MM.1S (cell line): ENCODE measurements at regions not wholly inside any gene's neighbourhood (a gene's known extent, or its start where the extent isn't known, plus 50 kb on each side); places are given as distances from the start of the nearest gene placed in this dataset.
"Not testable (repeated sequence)": the region's sequence is repeated elsewhere in the genome, so short reads cannot be mapped to it uniquely, and the experiment has no call there.

Source experiments
- DNase-seq: peaks from one replicate; pipeline ENCODE4 v3.0.0-alpha.2; 2015
- H2AFZ ChIP-seq: fragments of 300-600 bp; sonication (generic); 2 replicates; pipeline ENCODE4 v1.6.0; 2016; ENCODE audit warnings: antibody characterized with exemption, low read length
- H3F3A ChIP-seq: fragments of 300-600 bp; sonication (generic); 2 replicates; pipeline ENCODE4 v1.6.1; 2016; ENCODE audit warnings: mild to moderate bottlenecking, antibody characterized with exemption, low read length, moderate library complexity, mixed read lengths; ENCODE audit not compliant: insufficient read depth
- H3K27ac ChIP-seq: fragments of 300-600 bp; sonication (generic); 2 replicates; pipeline ENCODE4 v1.5.1; 2016; ENCODE audit warnings: mild to moderate bottlenecking, low read length
- H3K27me3 ChIP-seq: fragments of 300-600 bp; sonication (generic); replicated peaks from 2 replicates; pipeline ENCODE4 v1.6.0; 2016; ENCODE audit warnings: low read length; ENCODE audit not compliant: insufficient read depth
- H3K36me3 ChIP-seq: fragments of 300-600 bp; sonication (generic); replicated peaks from 2 replicates; pipeline ENCODE4 v1.6.1; 2016; ENCODE audit warnings: mild to moderate bottlenecking, low read length, mixed read lengths; ENCODE audit not compliant: insufficient read depth
- H3K4me1 ChIP-seq: fragments of 300-600 bp; sonication (generic); 2 replicates; pipeline ENCODE4 v1.6.1; 2016; ENCODE audit warnings: low read length, mixed read lengths
- H3K4me2 ChIP-seq: fragments of 300-600 bp; sonication (generic); 2 replicates; pipeline ENCODE4 v1.6.0; 2016; ENCODE audit warnings: low read depth, low read length
- H3K4me3 ChIP-seq: fragments of 300-600 bp; sonication (generic); 2 replicates; pipeline ENCODE4 v1.5.1; 2016; ENCODE audit warnings: low read length, mixed read lengths
- H3K79me2 ChIP-seq: fragments of 300-600 bp; sonication (generic); 2 replicates; pipeline ENCODE4 v1.6.1; 2016; ENCODE audit warnings: mixed run types, low read length, mixed read lengths
- H3K9ac ChIP-seq: fragments of 300-600 bp; sonication (generic); 2 replicates; pipeline ENCODE4 v1.6.1; 2016; ENCODE audit warnings: low read length, mixed read lengths
- H3K9me2 ChIP-seq: fragments of 300-600 bp; sonication (generic); replicated peaks from 2 replicates; pipeline ENCODE4 v1.6.1; 2016; ENCODE audit warnings: mild to moderate bottlenecking, low read length, mixed read lengths; ENCODE audit not compliant: insufficient read depth
- H3K9me3 ChIP-seq: fragments of 300-600 bp; sonication (generic); replicated peaks from 2 replicates; pipeline ENCODE4 v1.6.1; 2016; ENCODE audit warnings: mild to moderate bottlenecking, low read length, mixed read lengths; ENCODE audit not compliant: insufficient read depth
- H4K20me1 ChIP-seq: fragments of 300-600 bp; sonication (generic); 2 replicates; pipeline ENCODE4 v1.6.1; 2016; ENCODE audit warnings: mild to moderate bottlenecking, low read length, moderate library complexity, mixed read lengths; ENCODE audit not compliant: insufficient read depth
- EZH2 ChIP-seq: fragments of 300-600 bp; sonication (generic); optimal IDR thresholded peaks from 2 replicates; pipeline ENCODE3; 2017; ENCODE audit warnings: low read depth, mild to moderate bottlenecking, antibody characterized with exemption, low read length, mixed read lengths
- EZH2phosphoT487 ChIP-seq: fragments of 300-600 bp; sonication (generic); IDR thresholded peaks from 2 replicates; pipeline ENCODE4 v1.6.1; 2018; ENCODE audit warnings: antibody characterized with exemption, low read length
- TF ChIP-seq, protein P1 (sequence below): fragments of 300-600 bp; sonication (generic); IDR thresholded peaks from 2 replicates; pipeline ENCODE4 v1.5.1; 2016; ENCODE audit warnings: antibody characterized with exemption, low read length, mixed read lengths

DNA sequence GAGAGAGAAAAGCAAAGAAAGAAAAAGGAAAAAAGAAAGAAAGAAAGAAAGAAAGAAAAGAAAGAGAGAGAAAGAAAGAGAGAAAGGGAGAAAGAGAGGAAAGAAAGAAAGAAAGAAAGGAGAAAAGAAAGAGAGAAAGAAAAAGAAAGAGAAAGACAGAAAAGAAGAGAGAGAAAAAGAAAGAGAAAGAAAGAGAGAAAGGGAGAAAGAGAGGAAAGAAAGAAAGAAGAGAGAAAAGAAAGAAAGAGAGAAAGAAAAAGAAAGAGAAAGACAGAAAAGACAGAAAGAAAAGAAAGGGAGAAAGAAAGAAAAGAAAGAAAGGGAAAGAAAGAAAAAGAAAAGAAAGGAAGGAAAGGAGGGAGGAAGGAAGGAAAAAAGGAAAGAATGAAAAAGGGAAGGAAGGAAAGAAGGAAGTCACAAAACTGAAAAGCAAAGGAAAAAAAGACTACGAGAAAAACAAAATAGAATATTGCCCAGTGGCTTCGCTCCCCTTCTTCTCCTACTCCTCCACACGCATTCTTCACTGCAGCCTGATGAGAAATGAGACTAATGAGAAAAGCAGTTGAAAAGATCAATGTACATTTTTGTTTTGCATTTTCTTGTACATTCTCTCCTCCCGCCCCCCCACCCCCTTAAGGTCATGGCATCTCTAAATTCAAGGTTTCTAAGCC is 170.0 kb downstream of the SOD2 start:
- no peaks in the 10 kb centered on the region for H4K20me1 ChIP-seq
- no peaks in the 10 kb centered on the region for H3K9me3 ChIP-seq
- no peaks in the 10 kb centered on the region for H3K9me2 ChIP-seq
- H3K27me3 ChIP-seq: no peaks in the 10 kb centered on the region
- H2AFZ ChIP-seq: no peak overlapping the region
- no peaks in the 10 kb centered on the region for H3K4me1 ChIP-seq
- H3K4me2 ChIP-seq: no peak overlapping the region
- no peak overlapping the region for H3K9ac ChIP-seq
- no peak for TF ChIP-seq EZH2
- TF ChIP-seq EZH2phosphoT487: no peak
- TF ChIP-seq, protein P1, sequence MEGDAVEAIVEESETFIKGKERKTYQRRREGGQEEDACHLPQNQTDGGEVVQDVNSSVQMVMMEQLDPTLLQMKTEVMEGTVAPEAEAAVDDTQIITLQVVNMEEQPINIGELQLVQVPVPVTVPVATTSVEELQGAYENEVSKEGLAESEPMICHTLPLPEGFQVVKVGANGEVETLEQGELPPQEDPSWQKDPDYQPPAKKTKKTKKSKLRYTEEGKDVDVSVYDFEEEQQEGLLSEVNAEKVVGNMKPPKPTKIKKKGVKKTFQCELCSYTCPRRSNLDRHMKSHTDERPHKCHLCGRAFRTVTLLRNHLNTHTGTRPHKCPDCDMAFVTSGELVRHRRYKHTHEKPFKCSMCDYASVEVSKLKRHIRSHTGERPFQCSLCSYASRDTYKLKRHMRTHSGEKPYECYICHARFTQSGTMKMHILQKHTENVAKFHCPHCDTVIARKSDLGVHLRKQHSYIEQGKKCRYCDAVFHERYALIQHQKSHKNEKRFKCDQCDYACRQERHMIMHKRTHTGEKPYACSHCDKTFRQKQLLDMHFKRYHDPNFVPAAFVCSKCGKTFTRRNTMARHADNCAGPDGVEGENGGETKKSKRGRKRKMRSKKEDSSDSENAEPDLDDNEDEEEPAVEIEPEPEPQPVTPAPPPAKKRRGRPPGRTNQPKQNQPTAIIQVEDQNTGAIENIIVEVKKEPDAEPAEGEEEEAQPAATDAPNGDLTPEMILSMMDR: no peak
- no peak overlapping the region for H3K4me3 ChIP-seq
- DNase-seq: no peak
- H3K79me2 ChIP-seq: no peaks in the 10 kb centered on the region
- no peaks in the 10 kb centered on the region for H3F3A ChIP-seq
- no peaks in the 10 kb centered on the region for H3K36me3 ChIP-seq
- H3K27ac ChIP-seq: no peak overlapping the region

DNA sequence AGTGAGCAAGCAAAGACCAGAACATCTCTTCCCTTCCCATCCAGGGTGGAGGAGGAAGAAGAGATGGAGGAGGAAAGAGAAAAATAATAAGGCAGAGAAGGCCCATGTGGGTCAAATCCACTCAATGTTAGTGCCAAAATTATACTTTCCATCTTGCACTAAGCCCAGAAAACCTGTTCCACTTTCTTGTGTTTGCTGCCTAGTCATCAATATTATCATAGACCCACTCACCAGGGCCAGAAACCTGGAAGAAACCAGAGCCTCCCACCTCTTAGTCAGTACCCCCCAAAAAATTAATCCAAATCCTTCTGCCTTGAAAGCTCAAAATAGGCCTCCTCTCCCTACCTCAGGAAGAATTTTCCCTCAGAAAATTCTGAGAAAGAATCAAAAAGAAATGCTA is 171.1 kb downstream of the SOD2 start:
- DNase-seq: no peak
- Histone ChIP-seq H3K9me3 (no peaks in the 10 kb centered on the region), H3K27me3 (no peaks in the 10 kb centered on the region), H3K4me3 (no peak overlapping the region), H3K4me2 (no peak overlapping the region), H3K79me2 (no peaks in the 10 kb centered on the region), H3K4me1 (no peaks in the 10 kb centered on the region), H3K9me2 (no peaks in the 10 kb centered on the region), H3K27ac (no peak overlapping the region), H3K36me3 (no peaks in the 10 kb centered on the region), H3K9ac (no peak overlapping the region), H3F3A (no peaks in the 10 kb centered on the region), H4K20me1 (no peaks in the 10 kb centered on the region), H2AFZ (no peak overlapping the region)
- TF ChIP-seq EZH2: no peak
- TF ChIP-seq, protein P1: no peak
- TF ChIP-seq EZH2phosphoT487: no peak

DNA sequence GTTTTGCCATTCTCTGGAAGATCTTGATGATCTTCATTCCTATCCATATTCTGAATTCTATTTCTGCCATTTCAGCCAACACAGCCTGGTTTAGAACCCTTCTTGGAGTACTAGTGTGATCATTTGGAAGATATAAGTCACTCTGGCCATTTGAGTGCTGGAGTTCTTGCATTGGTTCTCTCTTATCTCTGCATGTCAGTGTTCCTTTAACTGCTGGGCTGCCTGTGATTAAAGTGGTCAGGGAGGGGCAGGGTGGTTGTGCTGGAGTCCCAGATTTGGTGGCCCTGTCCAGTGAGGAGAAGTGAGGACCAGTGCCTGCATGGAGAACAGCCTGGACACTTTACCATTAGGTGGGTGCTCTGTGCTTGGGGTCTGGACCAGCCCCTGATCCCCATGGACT is 173.0 kb downstream of the SOD2 start:
- Histone ChIP-seq H3K4me1 (no peaks in the 10 kb centered on the region), H2AFZ (no peak overlapping the region), H3K9me3 (no peaks in the 10 kb centered on the region), H3K79me2 (no peaks in the 10 kb centered on the region), H3K9me2 (no peaks in the 10 kb centered on the region), H3K4me2 (no peak overlapping the region), H3F3A (no peaks in the 10 kb centered on the region), H3K27ac (no peak overlapping the region), H4K20me1 (no peaks in the 10 kb centered on the region), H3K36me3 (no peaks in the 10 kb centered on the region), H3K9ac (no peak overlapping the region), H3K27me3 (no peaks in the 10 kb centered on the region), H3K4me3 (no peak overlapping the region)
- TF ChIP-seq, protein P1: no peak
- TF ChIP-seq EZH2phosphoT487 (no peak), EZH2 (no peak)
- DNase-seq: no peak

DNA sequence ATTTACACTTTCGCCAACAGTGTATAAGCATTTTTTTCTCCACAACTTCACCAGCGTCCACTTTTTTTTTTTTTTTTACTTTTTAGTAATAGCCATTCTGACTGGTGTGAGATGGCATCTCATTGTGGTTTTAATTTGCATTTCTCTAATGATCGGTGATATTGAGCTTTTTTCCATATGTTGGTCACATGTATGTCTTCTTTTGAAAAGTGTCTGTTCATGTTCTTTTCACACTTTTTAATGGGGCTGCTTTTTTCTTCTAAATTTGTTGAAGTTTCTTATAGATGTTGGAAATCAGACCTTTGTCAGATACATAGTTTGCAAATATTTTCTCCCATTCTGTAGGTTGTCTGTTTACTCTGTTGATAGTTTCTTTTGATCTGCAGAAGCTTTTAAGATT is 177.2 kb downstream of the SOD2 start:
- H3K4me2 ChIP-seq, H3K9me3 ChIP-seq, H3K9ac ChIP-seq, H3K79me2 ChIP-seq, H3K4me1 ChIP-seq, H3K9me2 ChIP-seq, DNase-seq, H3K27ac ChIP-seq, H3K27me3 ChIP-seq, H4K20me1 ChIP-seq, H3K4me3 ChIP-seq, H3K36me3 ChIP-seq, H3F3A ChIP-seq, H2AFZ ChIP-seq: not testable (repeated sequence)
